H9 (cell line): ENCODE measurements at regions not wholly inside any gene's neighbourhood (a gene's known extent, or its start where the extent isn't known, plus 50 kb on each side); places are given as distances from the start of the nearest gene placed in this dataset.

Source experiments
- DNase-seq: peaks from one replicate; pipeline ENCODE4 v3.0.0-alpha.2; 2017
- H2AFZ ChIP-seq: one replicate; pipeline ENCODE4 v1.6.1; 2013; ENCODE audit warnings: mild to moderate bottlenecking, low read length, control low read depth, moderate library complexity
- H2AK5ac ChIP-seq: 2 replicates; pipeline ENCODE4 v1.6.1; 2013; ENCODE audit warnings: low read length, control low read depth, mixed read lengths; ENCODE audit not compliant: insufficient read length
- H2BK120ac ChIP-seq: one replicate; pipeline ENCODE4 v1.6.1; 2013; ENCODE audit warnings: low read depth, mild to moderate bottlenecking, low read length, control low read depth, inconsistent platforms; ENCODE audit not compliant: poor library complexity, severe bottlenecking
- H2BK12ac ChIP-seq: 2 replicates; pipeline ENCODE4 v1.6.1; 2013; ENCODE audit warnings: low read length, control low read depth, mixed read lengths, low read depth; ENCODE audit not compliant: insufficient read length
- H2BK15ac ChIP-seq: 2 replicates; pipeline ENCODE4 v1.6.1; 2013; ENCODE audit warnings: low read depth, low read length, control low read depth
- H2BK20ac ChIP-seq: one replicate; pipeline ENCODE4 v1.6.1; 2013; ENCODE audit warnings: low read depth, mild to moderate bottlenecking, low read length, control low read depth, inconsistent platforms; ENCODE audit not compliant: poor library complexity, severe bottlenecking
- H2BK5ac ChIP-seq: 2 replicates; pipeline ENCODE4 v1.6.1; 2013; ENCODE audit warnings: low read length, control low read depth, mixed read lengths; ENCODE audit not compliant: insufficient read length
- H3K14ac ChIP-seq: 2 replicates; pipeline ENCODE4 v1.6.1; 2013; ENCODE audit warnings: low read length, control low read depth; ENCODE audit not compliant: insufficient read depth
- H3K18ac ChIP-seq: 2 replicates; pipeline ENCODE4 v1.6.1; 2013; ENCODE audit warnings: low read depth, mild to moderate bottlenecking, mixed read lengths, low read length, control low read depth; ENCODE audit not compliant: insufficient read length
- H3K23ac ChIP-seq: 2 replicates; pipeline ENCODE4 v1.6.1; 2013; ENCODE audit warnings: low read length, control low read depth, mixed read lengths, low read depth; ENCODE audit not compliant: insufficient read length
- H3K23me2 ChIP-seq: 2 replicates; pipeline ENCODE4 v1.6.1; 2013; ENCODE audit warnings: low read depth, mild to moderate bottlenecking, mixed read lengths, low read length, control low read depth; ENCODE audit not compliant: insufficient read length, poor library complexity, severe bottlenecking
- H3K27ac ChIP-seq: 2 replicates; pipeline ENCODE4 v1.5.1; 2013; ENCODE audit warnings: low read length, control low read depth, mixed read lengths, low read depth; ENCODE audit not compliant: insufficient read length
- H3K27me3 ChIP-seq: 2 replicates; pipeline ENCODE4 v1.6.1; 2013; ENCODE audit warnings: low read length, control low read depth, inconsistent platforms; ENCODE audit not compliant: insufficient read depth
- H3K4ac ChIP-seq: 2 replicates; pipeline ENCODE4 v1.6.1; 2013; ENCODE audit warnings: low read depth, mild to moderate bottlenecking, control low read depth, inconsistent platforms, low read length, moderate library complexity
- H3K4me1 ChIP-seq: 2 replicates; pipeline ENCODE4 v1.6.1; 2013; ENCODE audit warnings: low read length, control low read depth, inconsistent platforms; ENCODE audit not compliant: insufficient read depth
- H3K4me2 ChIP-seq: 2 replicates; pipeline ENCODE4 v1.6.1; 2013; ENCODE audit warnings: low read length, control low read depth, mixed read lengths; ENCODE audit not compliant: insufficient read length, insufficient read depth
- H3K56ac ChIP-seq: 2 replicates; pipeline ENCODE4 v1.6.1; 2013; ENCODE audit warnings: low read depth, mild to moderate bottlenecking, mixed read lengths, low read length, control low read depth; ENCODE audit not compliant: insufficient read length
- H3K79me1 ChIP-seq: 2 replicates; pipeline ENCODE4 v1.6.1; 2013; ENCODE audit warnings: low read depth, mild to moderate bottlenecking, moderate library complexity, low read length, control low read depth, inconsistent platforms; ENCODE audit not compliant: insufficient read depth, poor library complexity, severe bottlenecking
- H3K79me2 ChIP-seq: 2 replicates; pipeline ENCODE4 v1.6.1; 2013; ENCODE audit warnings: low read length, control low read depth, inconsistent platforms; ENCODE audit not compliant: insufficient read depth
- H3K9ac ChIP-seq: 2 replicates; pipeline ENCODE4 v1.6.1; 2013; ENCODE audit warnings: low read length, control low read depth, mixed read lengths; ENCODE audit not compliant: insufficient read length; ENCODE audit errors: extremely low read depth
- H3K9me3 ChIP-seq: one replicate; pipeline ENCODE4 v1.6.1; 2013; ENCODE audit warnings: low read depth, low read length, inconsistent platforms; ENCODE audit not compliant: control insufficient read depth
- H3T11ph ChIP-seq: one replicate; pipeline ENCODE4 v1.6.1; 2013; ENCODE audit warnings: mild to moderate bottlenecking, low read length, control low read depth, inconsistent platforms
- H4K20me1 ChIP-seq: one replicate; pipeline ENCODE4 v1.6.1; 2013; ENCODE audit not compliant: control insufficient read depth, insufficient read length, insufficient read depth
- H4K5ac ChIP-seq: 2 replicates; pipeline ENCODE4 v1.6.1; 2013; ENCODE audit warnings: low read depth, mild to moderate bottlenecking, mixed read lengths, low read length, control low read depth; ENCODE audit not compliant: insufficient read length
- H4K8ac ChIP-seq: replicated peaks from 2 replicates; pipeline ENCODE4 v1.6.1; 2013; ENCODE audit warnings: low read length, control low read depth, mixed read lengths, low read depth; ENCODE audit not compliant: insufficient read length
- H4K91ac ChIP-seq: 2 replicates; pipeline ENCODE4 v1.6.1; 2013; ENCODE audit warnings: low read depth, mild to moderate bottlenecking, moderate library complexity, mixed read lengths, low read length, control low read depth; ENCODE audit not compliant: insufficient read length
- H3K27ac Mint-ChIP-seq, 3 experiments: 2 replicates in 2 of 3; 3 replicates in 1 of 3; pipeline ENCODE4 v1.8.0; 2020 to 2021; ENCODE audit warnings: mixed read lengths in 3 of 3, mild to moderate bottlenecking in 1 of 3, moderate library complexity in 1 of 3
- H3K27me3 Mint-ChIP-seq: 2 replicates; pipeline ENCODE4 v1.8.0; 2021; ENCODE audit warnings: low read depth, mild to moderate bottlenecking, moderate library complexity, mixed read lengths
- H3K36me3 Mint-ChIP-seq, 3 experiments: 2 replicates in 2 of 3; 3 replicates in 1 of 3; pipeline ENCODE4 v1.8.0; 2020 to 2021; ENCODE audit warnings: low read depth in 3 of 3, mixed read lengths in 3 of 3; ENCODE audit not compliant: insufficient read depth in 1 of 3
- H3K4me1 Mint-ChIP-seq, 2 experiments: 2 replicates each; pipeline ENCODE4 v1.8.0; 2020; ENCODE audit warnings: mixed read lengths in 2 of 2
- H3K4me3 Mint-ChIP-seq, 2 experiments: 2 replicates in 1 of 2; 3 replicates in 1 of 2; pipeline ENCODE4 v1.8.0; 2020 to 2021; ENCODE audit warnings: mild to moderate bottlenecking in 2 of 2, mixed read lengths in 2 of 2, moderate library complexity in 1 of 2
- H3K9me3 Mint-ChIP-seq, 2 experiments: 2 replicates in 1 of 2; 3 replicates in 1 of 2; pipeline ENCODE4 v1.8.0; 2020; ENCODE audit warnings: mild to moderate bottlenecking in 2 of 2, mixed read lengths in 2 of 2, moderate library complexity in 1 of 2
- whole genome bisulfite sequencing: extraction: QIAGEN DNeasy Blood & Tissue Kit; methylation state at CpG from one replicate; pipeline ENCODE4 v1.1.7; 2013; ENCODE audit warnings: missing lambda C conversion rate, low lambda C conversion rate, mixed read lengths; ENCODE audit not compliant: insufficient read length; ENCODE audit errors: extremely low coverage; 5-methylcytosine and 5-hydroxymethylcytosine counted together
- TF ChIP-seq, protein P1 (sequence below): fragments of 200-600 bp; sonication (generic); conservative IDR thresholded peaks from 3 replicates; pipeline ENCODE4 v1.8.0; 2021; ENCODE audit warnings: antibody characterized with exemption, mild to moderate bottlenecking

DNA sequence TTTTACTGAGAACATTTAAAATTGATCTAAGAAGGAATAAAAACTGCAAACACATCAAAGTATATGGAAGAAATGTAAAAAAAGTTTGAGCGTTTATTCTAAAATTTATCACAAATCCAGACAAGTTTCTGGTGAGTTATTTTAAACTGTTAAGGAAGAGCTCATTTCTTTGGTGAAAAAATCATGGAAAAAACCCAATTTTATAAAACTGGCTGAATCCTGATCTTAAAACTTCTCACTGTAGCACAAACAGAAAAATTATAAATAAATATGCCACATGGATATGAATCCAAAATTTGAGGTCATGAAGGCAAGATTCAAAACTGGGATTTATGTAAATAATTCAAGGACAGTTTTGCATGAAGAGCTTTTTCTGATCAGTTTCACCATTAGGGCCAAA is 205.1 kb upstream of the RGMA start:
- Histone ChIP-seq H2BK15ac (no peak overlapping the region), H3K27ac (no peak overlapping the region), H4K20me1 (no peaks in the 10 kb centered on the region), H2BK20ac (no peak overlapping the region), H3K14ac (no peak overlapping the region), H3K18ac (no peak overlapping the region), H3K79me2 (no peaks in the 10 kb centered on the region), H3K23ac (no peak overlapping the region), H3K4me2 (no peak overlapping the region), H2AFZ (no peak overlapping the region), H2BK12ac (no peak overlapping the region), H3T11ph (no peak overlapping the region), H4K5ac (no peak overlapping the region), H3K79me1 (no peaks in the 10 kb centered on the region), H4K91ac (no peak overlapping the region), H3K27me3 (no peaks in the 10 kb centered on the region), H2BK120ac (no peak overlapping the region), H3K23me2 (peaks cover 2% of the 10 kb centered on the region), H2AK5ac (no peak overlapping the region), H3K4me1 (no peaks in the 10 kb centered on the region; the same call in 1 of the 2 replicates), H4K8ac (no peak overlapping the region), H3K56ac (no peak overlapping the region), H3K9ac (no peak overlapping the region), H3K4ac (no peak overlapping the region), H3K9me3 (no peaks in the 10 kb centered on the region), H2BK5ac (no peak overlapping the region)
- Mint-ChIP-seq H3K27ac (no peak overlapping the region), H3K4me3 (no peak overlapping the region), H3K36me3 (no peaks in the 10 kb centered on the region), H3K27me3 (peaks cover 5% of the 10 kb centered on the region; the same call in 1 of the 2 replicates), H3K9me3 (no peaks in the 10 kb centered on the region; a peak in 2 of 5 replicates), H3K4me1 (peaks cover 14% of the 10 kb centered on the region in 2 experiments)
- TF ChIP-seq, protein P1, sequence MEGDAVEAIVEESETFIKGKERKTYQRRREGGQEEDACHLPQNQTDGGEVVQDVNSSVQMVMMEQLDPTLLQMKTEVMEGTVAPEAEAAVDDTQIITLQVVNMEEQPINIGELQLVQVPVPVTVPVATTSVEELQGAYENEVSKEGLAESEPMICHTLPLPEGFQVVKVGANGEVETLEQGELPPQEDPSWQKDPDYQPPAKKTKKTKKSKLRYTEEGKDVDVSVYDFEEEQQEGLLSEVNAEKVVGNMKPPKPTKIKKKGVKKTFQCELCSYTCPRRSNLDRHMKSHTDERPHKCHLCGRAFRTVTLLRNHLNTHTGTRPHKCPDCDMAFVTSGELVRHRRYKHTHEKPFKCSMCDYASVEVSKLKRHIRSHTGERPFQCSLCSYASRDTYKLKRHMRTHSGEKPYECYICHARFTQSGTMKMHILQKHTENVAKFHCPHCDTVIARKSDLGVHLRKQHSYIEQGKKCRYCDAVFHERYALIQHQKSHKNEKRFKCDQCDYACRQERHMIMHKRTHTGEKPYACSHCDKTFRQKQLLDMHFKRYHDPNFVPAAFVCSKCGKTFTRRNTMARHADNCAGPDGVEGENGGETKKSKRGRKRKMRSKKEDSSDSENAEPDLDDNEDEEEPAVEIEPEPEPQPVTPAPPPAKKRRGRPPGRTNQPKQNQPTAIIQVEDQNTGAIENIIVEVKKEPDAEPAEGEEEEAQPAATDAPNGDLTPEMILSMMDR, result no peak
- DNase-seq, result no peak
- WGBS, result no CpG with 5 or more reads among the region's 1 CpG
